ENCODE measurements at regions not wholly inside any gene's neighbourhood (a gene's known extent, or its start where the extent isn't known, plus 50 kb on each side); places are given as distances from the start of the nearest gene placed in this dataset.
A peak's percentile ranks its signal among the peaks of the same experiment; 100 is the strongest.

GRCh38 chr16:13391337-13391736 is 489.9 kb downstream of the SHISA9 start:
- Mint-ChIP-seq H3K4me1 (peaks cover 15 to 37% (median 17%) of the 10 kb centered on the region in 3 donors), H3K36me3 (peaks cover 0 to 3% of the 10 kb centered on the region in 2 donors), H3K27ac (peak overlapping the region in 3 of 6 donors; percentile 19 to 61 (median 21)), H3K9me3 (peaks cover 0 to 12% (median 1%) of the 10 kb centered on the region in 7 donors), H3K27me3 (no peaks in the 10 kb centered on the region), H3K4me3 (peak overlapping the region in 2 of 8 donors; percentile 32 to 45)
- DNase-seq: no peak
- no peak for ATAC-seq (ENCODE audit: low read depth in 2 of 2)

- H3K4me1 Mint-ChIP-seq: peaks cover 15 to 37% (median 17%) of the 10 kb centered on the region in 3 donors
- ATAC-seq (ENCODE audit: low read depth in 2 of 2) (no peak), DNase-seq (no peak)
- H3K9me3 Mint-ChIP-seq: peaks cover 0 to 4% (median 0%) of the 10 kb centered on the region in 7 donors
- H3K27me3 Mint-ChIP-seq: no peaks in the 10 kb centered on the region
- no peak overlapping the region for H3K4me3 Mint-ChIP-seq
- no peak overlapping the region for H3K27ac Mint-ChIP-seq
- H3K36me3 Mint-ChIP-seq: peaks cover 0 to 3% of the 10 kb centered on the region in 2 donors
Measured at GRCh38 chr16:13392341-13392740, 490.9 kb downstream of the SHISA9 start.

- Mint-ChIP-seq H3K4me3 (no peak overlapping the region), H3K36me3 (no peaks in the 10 kb centered on the region), H3K9me3 (no peaks in the 10 kb centered on the region), H3K27me3 (no peaks in the 10 kb centered on the region), H3K4me1 (peaks cover 15 to 27% (median 17%) of the 10 kb centered on the region in 3 donors), H3K27ac (no peak overlapping the region)
- ATAC-seq (ENCODE audit: low read depth in 2 of 2) (no peak), DNase-seq (no peak)
Measured at GRCh38 chr16:13393816-13394215, 492.4 kb downstream of the SHISA9 start.

- Mint-ChIP-seq H3K36me3 (no peaks in the 10 kb centered on the region), H3K4me3 (no peak overlapping the region), H3K4me1 (peaks cover 13 to 23% (median 15%) of the 10 kb centered on the region in 3 donors), H3K27me3 (no peaks in the 10 kb centered on the region), H3K9me3 (no peaks in the 10 kb centered on the region), H3K27ac (peak overlapping the region in 1 of 6 donors; percentile 63)
- ATAC-seq (ENCODE audit: low read depth in 2 of 2) (no peak), DNase-seq (no peak)
Measured at GRCh38 chr16:13394488-13394887, 493.1 kb downstream of the SHISA9 start.

- ATAC-seq (ENCODE audit: low read depth in 2 of 2) (no peak), DNase-seq (no peak)
- H3K4me1 Mint-ChIP-seq: no peaks in the 10 kb centered on the region
Measured at GRCh38 chr16:13397126-13397525, 495.7 kb downstream of the SHISA9 start.

GRCh38 chr16:13401641-13402040 is 500.2 kb downstream of the SHISA9 start:
- H3K27ac Mint-ChIP-seq: no peak overlapping the region
- H3K27me3 Mint-ChIP-seq: peaks cover 0 to 3% (median 0%) of the 10 kb centered on the region in 3 donors
- no peak for ATAC-seq (ENCODE audit: low read depth in 2 of 2)
- DNase-seq: no peak
- H3K4me3 Mint-ChIP-seq: no peak overlapping the region
- no peaks in the 10 kb centered on the region for H3K4me1 Mint-ChIP-seq
- peaks cover 0 to 6% (median 5%) of the 10 kb centered on the region in 7 donors for H3K9me3 Mint-ChIP-seq
- no peaks in the 10 kb centered on the region for H3K36me3 Mint-ChIP-seq

More at GRCh38 chr16:13397126-13397525, 495.7 kb downstream of the SHISA9 start:
- H3K9me3 Mint-ChIP-seq: peaks cover 0 to 5% (median 0%) of the 10 kb centered on the region in 7 donors
- H3K27ac Mint-ChIP-seq: no peak overlapping the region
- no peak overlapping the region for H3K4me3 Mint-ChIP-seq
- no peaks in the 10 kb centered on the region for H3K36me3 Mint-ChIP-seq
- no peaks in the 10 kb centered on the region for H3K27me3 Mint-ChIP-seq

- ATAC-seq (ENCODE audit: low read depth in 2 of 2) (no peak), DNase-seq (no peak)
- H3K27ac Mint-ChIP-seq: no peak overlapping the region
- peaks cover 0 to 3% (median 0%) of the 10 kb centered on the region in 3 donors for H3K27me3 Mint-ChIP-seq
- H3K4me1 Mint-ChIP-seq: no peaks in the 10 kb centered on the region
- no peaks in the 10 kb centered on the region for H3K36me3 Mint-ChIP-seq
- peaks cover 0 to 8% (median 5%) of the 10 kb centered on the region in 7 donors for H3K9me3 Mint-ChIP-seq
- no peak overlapping the region for H3K4me3 Mint-ChIP-seq
Measured at GRCh38 chr16:13402601-13403000, 501.2 kb downstream of the SHISA9 start.

- H3K27me3 Mint-ChIP-seq: peaks cover 0 to 3% (median 0%) of the 10 kb centered on the region in 3 donors
- no peaks in the 10 kb centered on the region for H3K36me3 Mint-ChIP-seq
- H3K4me3 Mint-ChIP-seq: no peak overlapping the region
- DNase-seq (no peak), ATAC-seq (ENCODE audit: low read depth in 2 of 2) (no peak)
- H3K4me1 Mint-ChIP-seq: no peaks in the 10 kb centered on the region
- H3K9me3 Mint-ChIP-seq: peaks cover 0 to 10% (median 5%) of the 10 kb centered on the region in 7 donors
- no peak overlapping the region for H3K27ac Mint-ChIP-seq
Measured at GRCh38 chr16:13403326-13403725, 501.9 kb downstream of the SHISA9 start.

GRCh38 chr16:13414154-13414553 is 505.8 kb upstream of the ERCC4 start:
- no peaks in the 10 kb centered on the region for H3K27me3 Mint-ChIP-seq
- no peaks in the 10 kb centered on the region for H3K4me1 Mint-ChIP-seq
- ATAC-seq (ENCODE audit: low read depth in 2 of 2) (no peak), DNase-seq (no peak)
- no peak overlapping the region for H3K27ac Mint-ChIP-seq
- no peak overlapping the region for H3K4me3 Mint-ChIP-seq
- no peaks in the 10 kb centered on the region for H3K36me3 Mint-ChIP-seq
- H3K9me3 Mint-ChIP-seq: peaks cover 0 to 3% (median 0%) of the 10 kb centered on the region in 7 donors

GRCh38 chr16:13419589-13419988 is 500.4 kb upstream of the ERCC4 start:
- H3K4me1 Mint-ChIP-seq: no peaks in the 10 kb centered on the region

GRCh38 chr16:13421726-13422125 is 498.2 kb upstream of the ERCC4 start:
- ATAC-seq (ENCODE audit: low read depth in 2 of 2): no peak

More at GRCh38 chr16:13419589-13419988, 500.4 kb upstream of the ERCC4 start:
- Mint-ChIP-seq H3K4me3 (no peak overlapping the region), H3K27me3 (no peaks in the 10 kb centered on the region), H3K36me3 (no peaks in the 10 kb centered on the region), H3K9me3 (peaks cover 0 to 3% (median 0%) of the 10 kb centered on the region in 7 donors), H3K27ac (no peak overlapping the region)
- ATAC-seq (ENCODE audit: low read depth in 2 of 2) (no peak), DNase-seq (no peak)

GRCh38 chr16:13425836-13426235 is 494.1 kb upstream of the ERCC4 start:
- H3K4me1 Mint-ChIP-seq: peaks cover 0 to 17% (median 7%) of the 10 kb centered on the region in 3 donors
- H3K9me3 Mint-ChIP-seq: peaks cover 0 to 4% (median 0%) of the 10 kb centered on the region in 7 donors
- peak in 1 of 2 donors; percentile 21 for ATAC-seq (ENCODE audit: low read depth in 2 of 2)
- no peaks in the 10 kb centered on the region for H3K27me3 Mint-ChIP-seq
- peak overlapping the region in 1 of 6 donors; percentile 39 for H3K27ac Mint-ChIP-seq
- H3K4me3 Mint-ChIP-seq: peak overlapping the region in 4 of 8 donors; percentile 18 to 73 (median 55)
- H3K36me3 Mint-ChIP-seq: no peaks in the 10 kb centered on the region
- no peak for DNase-seq

More at GRCh38 chr16:13421726-13422125, 498.2 kb upstream of the ERCC4 start:
- no peak overlapping the region for H3K4me3 Mint-ChIP-seq
- DNase-seq: no peak
- H3K36me3 Mint-ChIP-seq: no peaks in the 10 kb centered on the region
- H3K27ac Mint-ChIP-seq: no peak overlapping the region
- H3K9me3 Mint-ChIP-seq: no peaks in the 10 kb centered on the region
- peaks cover 0 to 17% (median 7%) of the 10 kb centered on the region in 3 donors for H3K4me1 Mint-ChIP-seq
- no peaks in the 10 kb centered on the region for H3K27me3 Mint-ChIP-seq

GRCh38 chr16:13426269-13426668 is 493.7 kb upstream of the ERCC4 start:
- Mint-ChIP-seq H3K9me3 (peaks cover 0 to 4% (median 0%) of the 10 kb centered on the region in 7 donors), H3K4me1 (peaks cover 0 to 17% (median 7%) of the 10 kb centered on the region in 3 donors), H3K36me3 (no peaks in the 10 kb centered on the region), H3K27me3 (no peaks in the 10 kb centered on the region), H3K4me3 (peak overlapping the region in 3 of 8 donors; percentile 21 to 58 (median 52)), H3K27ac (peak overlapping the region in 1 of 6 donors; percentile 39)
- DNase-seq: no peak
- ATAC-seq (ENCODE audit: low read depth in 2 of 2): no peak

GRCh38 chr16:13426736-13427135 is 493.2 kb upstream of the ERCC4 start:
- H3K27me3 Mint-ChIP-seq: no peaks in the 10 kb centered on the region
- peaks cover 0 to 17% (median 7%) of the 10 kb centered on the region in 3 donors for H3K4me1 Mint-ChIP-seq
- H3K36me3 Mint-ChIP-seq: no peaks in the 10 kb centered on the region
- peaks cover 0 to 4% (median 0%) of the 10 kb centered on the region in 7 donors for H3K9me3 Mint-ChIP-seq
- DNase-seq (no peak), ATAC-seq (ENCODE audit: low read depth in 2 of 2) (no peak)
- H3K4me3 Mint-ChIP-seq: no peak overlapping the region
- no peak overlapping the region for H3K27ac Mint-ChIP-seq
